ENCODE measurements at regions not wholly inside any gene's neighbourhood (a gene's known extent, or its start where the extent isn't known, plus 50 kb on each side); places are given as distances from the start of the nearest gene placed in this dataset.

DNA sequence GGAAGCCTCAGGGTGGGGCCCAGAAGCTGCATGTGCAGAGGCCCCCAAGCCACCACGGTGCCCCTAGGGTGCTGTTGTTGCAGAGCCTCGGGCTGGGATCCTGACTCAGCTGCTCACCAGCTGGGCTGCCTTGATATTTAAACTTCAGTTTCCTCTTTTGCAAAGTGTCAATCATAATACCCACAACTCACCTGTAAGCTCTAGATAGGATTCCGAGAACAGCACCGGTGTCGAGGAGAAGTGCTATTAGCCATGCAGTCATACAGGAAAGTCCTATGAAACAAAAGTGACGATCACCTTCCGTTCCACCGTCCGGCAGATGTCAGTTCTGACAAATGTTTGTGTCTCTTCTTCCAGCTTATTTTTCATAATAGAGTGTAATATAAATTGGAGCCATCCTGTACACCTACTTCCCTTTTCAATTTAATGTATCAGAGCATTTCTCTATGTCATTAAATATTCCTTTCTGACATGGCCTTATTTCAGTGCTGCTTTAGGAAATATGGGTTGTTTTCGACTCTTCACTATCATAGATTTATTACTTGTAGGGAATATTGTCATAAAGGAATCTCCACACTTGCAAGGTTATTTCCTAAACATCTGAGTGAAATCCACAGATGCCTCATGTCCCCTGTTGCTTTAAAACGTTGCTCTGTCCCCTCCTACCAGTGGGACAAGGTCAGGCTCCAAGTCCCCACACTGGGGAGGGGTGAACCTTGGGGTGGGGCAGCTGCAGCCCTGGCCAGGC, 100.8 kb downstream of the SIK1 start:
- no peak for TF ChIP-seq ZFX (IDR thresholded peaks at IDR 0.05)
- TF ChIP-seq, protein P1, sequence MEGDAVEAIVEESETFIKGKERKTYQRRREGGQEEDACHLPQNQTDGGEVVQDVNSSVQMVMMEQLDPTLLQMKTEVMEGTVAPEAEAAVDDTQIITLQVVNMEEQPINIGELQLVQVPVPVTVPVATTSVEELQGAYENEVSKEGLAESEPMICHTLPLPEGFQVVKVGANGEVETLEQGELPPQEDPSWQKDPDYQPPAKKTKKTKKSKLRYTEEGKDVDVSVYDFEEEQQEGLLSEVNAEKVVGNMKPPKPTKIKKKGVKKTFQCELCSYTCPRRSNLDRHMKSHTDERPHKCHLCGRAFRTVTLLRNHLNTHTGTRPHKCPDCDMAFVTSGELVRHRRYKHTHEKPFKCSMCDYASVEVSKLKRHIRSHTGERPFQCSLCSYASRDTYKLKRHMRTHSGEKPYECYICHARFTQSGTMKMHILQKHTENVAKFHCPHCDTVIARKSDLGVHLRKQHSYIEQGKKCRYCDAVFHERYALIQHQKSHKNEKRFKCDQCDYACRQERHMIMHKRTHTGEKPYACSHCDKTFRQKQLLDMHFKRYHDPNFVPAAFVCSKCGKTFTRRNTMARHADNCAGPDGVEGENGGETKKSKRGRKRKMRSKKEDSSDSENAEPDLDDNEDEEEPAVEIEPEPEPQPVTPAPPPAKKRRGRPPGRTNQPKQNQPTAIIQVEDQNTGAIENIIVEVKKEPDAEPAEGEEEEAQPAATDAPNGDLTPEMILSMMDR (conservative IDR thresholded peaks at IDR 0.05), result no peak

Data from C4-2B (cell line).